OCI-M2 (cell line): ENCODE measurements at regions not wholly inside any gene's neighbourhood (a gene's known extent, or its start where the extent isn't known, plus 50 kb on each side); places are given as distances from the start of the nearest gene placed in this dataset.
"Not testable (repeated sequence)": the region's sequence is repeated elsewhere in the genome, so short reads cannot be mapped to it uniquely, and the experiment has no call there.

ENCODE experiments used
- DNase-seq: peaks from one replicate; lab custom pipeline; 2025; ENCODE audit not compliant: unreplicated experiment; lab: John Stamatoyannopoulos, UW

DNA sequence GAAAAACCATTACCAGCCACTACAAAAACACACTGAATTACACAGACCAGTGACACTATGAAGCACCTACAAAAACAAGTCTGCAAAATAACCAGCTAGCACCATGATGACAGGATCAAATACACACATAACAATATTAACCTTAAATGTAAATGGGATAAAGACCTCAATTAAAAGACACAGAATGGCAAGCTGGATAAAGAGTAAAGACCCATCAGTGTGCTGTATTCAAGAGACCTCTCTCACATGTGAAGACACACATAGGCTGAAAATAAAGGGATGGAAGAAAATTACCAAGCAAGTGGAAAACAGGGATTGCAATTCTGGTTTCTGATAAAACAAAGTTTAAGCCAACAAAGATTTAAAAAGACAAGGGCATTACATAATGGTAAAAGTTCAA is 482.7 kb upstream of the MCTP2 start:
- DNase-seq = no peak

DNA sequence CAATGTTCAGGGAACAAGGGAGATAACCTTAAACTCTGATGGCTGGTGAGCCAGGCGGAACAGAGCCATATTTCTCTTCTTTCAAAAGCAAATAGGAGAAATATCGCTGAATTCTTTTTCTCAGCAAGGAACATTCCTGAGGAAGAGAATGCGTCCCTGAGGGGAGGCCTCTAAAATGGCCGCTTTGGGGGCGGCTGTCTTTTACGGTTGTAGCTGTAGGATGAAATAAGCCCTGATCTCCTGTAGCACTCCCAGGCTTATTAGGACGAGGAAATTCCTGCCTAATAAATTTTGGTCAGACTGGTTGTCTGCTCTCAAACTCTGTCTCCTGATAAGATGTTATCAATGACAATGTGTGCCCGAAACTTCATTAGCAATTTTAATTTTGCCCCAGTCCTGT is 496.4 kb upstream of the MCTP2 start:
- DNase-seq = not testable (repeated sequence)

DNA sequence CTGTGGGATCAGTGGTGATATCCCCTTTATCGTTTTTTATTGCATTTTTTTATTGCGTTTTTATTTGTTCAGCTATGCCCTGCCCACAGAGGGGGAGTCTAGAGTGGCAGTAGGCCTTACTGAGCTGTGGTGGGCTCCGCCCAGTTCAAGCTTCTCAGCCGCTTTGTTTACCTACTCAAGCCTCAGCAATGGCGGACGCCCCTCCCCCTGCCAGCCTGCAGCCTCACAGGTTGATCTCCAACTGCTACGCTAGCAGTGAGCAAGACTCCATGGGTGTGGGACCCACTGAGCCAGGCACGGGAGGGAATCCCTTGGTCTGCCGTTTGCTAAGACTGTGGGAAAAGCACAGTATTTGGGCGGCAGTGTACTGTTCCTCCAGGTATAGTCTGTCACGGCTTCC is 500.6 kb upstream of the MCTP2 start:
- no peak for DNase-seq

DNA sequence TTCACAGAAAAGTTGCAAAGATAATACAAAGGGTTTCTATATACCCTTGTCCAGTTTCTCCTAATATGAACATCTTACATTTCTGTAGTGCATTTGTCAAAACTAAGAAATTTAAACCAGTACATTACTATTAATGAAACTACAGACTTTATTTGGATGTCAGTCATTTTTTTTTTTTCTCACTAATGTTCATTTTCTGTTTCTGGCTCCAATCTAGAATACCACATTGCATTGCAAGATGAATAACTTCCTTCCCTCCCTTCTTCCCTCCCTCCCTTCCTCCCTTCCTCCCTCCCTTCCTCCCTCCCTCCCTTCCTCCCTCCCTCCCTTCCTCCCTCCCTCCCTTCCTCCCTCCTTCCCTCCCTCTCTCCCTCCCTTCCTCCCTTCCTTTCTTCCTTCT is 509.2 kb upstream of the MCTP2 start:
- no peak for DNase-seq

DNA sequence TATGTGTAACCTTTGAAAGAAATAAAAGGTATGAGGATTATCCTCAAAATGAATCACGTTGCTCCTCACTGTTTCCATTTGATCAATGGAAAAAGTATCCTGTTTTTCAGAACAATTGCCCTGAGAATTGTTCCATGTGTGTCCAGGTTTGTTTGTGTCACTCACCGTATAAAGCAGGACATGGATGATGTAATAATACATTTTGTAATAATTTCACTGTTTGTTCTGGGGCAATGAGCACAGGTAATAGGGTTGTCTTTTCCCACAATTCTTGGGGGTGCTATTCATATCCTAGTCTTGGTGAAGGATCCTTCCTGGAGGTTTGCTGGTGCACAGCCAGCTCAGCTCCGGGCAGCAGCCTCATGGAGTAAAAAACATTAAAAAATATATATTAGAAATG is 510.8 kb upstream of the MCTP2 start:
- no peak for DNase-seq

DNA sequence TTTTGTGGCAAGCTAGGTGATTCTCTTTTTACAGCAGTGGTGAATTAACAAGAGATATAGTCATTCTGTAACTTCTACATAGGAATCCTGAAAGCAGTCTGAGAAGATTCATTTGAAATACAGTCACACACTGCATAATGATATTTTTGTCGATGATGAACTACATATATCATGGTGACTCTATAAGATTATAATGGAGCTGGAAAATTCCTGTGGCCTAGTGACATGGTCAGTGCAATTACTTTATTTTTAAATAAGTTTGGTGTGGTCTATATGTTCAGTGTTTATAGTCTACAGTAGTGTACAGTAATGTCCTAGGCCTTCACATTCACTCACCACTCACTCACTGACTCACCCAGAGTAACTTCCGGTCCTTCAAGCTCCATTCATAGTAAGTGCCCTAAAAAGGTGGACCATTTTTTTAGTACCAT is 511.4 kb upstream of the MCTP2 start:
- DNase-seq = no peak

DNA sequence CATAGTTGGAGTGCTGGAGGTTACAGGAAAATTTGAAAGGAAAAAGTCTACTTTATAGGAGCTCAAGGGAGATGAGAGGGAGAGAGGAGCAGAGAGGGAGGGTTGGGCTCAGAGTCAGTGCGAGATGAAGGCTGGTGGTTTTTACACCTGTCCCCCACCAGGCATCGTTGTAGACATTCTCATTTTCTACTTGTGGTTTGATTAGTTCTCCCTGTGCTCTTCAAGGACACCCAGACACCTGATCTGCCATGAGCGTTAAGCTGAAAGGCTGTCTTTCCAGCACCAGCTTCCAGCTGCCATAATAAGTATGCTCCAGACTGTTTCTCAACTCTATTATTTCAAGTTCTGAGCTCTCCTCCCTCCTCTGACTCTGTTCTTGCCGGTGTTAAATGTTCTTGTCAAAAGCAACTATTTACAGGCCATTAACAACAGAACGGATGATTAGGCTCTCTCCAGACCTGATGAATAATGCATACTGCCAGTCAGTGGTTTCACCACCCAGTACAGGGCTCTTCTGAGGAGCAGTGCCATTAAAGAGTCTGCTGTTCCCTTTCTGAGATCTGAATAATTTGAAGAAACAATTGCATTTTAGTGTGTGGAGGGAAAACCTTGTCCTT is 514.6 kb upstream of the MCTP2 start:
- DNase-seq = no peak

DNA sequence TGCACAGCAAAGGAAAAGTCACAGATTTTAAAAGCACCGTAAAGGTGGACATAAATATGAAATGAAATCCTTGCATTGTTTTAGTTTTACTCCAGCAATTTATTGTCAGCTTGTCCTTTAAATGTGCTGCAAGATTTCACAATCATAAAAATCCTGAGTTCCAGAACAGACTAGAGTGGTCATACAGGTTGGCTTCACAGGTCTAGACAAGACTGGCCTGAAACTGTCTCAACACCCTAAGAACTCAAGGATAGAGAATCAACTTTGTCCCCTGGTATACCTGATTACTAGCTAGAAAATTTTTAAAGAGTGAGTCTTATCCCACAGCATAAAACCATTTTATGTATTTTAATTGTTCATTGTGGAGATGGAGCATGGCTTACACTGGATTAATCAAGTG is 521.7 kb upstream of the MCTP2 start:
- DNase-seq = no peak

DNA sequence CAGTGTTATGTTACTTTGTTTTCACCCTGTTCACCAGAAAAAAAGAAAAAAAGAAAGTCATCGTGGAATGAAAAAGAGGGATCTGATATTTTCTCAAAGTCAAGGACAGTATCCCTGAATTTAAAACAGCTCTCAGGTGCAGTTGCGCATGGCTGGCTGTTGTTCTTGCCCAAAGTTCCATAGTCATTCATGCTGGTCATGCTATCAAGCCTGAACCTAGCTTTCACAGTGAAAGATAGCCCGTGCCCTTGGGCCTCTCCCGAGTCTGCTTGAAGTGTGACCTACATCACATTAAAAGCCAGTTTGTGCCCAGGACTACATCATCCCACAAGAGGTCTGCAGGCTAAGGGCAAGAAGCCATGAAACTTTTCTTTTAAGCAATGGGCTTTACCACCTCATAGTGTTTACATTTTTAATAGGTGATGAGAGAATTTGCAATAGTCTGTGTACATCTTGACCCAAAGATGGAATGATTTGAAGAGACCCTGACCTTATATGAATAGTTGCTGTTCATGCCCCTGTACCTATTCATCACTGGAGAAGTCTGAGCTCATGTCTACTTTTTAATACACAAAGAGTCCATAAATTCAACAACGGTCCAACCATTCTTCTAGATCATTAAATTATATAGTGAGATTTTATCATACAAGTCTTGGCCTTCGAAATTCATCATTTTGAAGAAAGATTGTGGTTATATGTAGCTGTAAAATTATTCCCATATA is 522.5 kb upstream of the MCTP2 start:
- no peak for DNase-seq

DNA sequence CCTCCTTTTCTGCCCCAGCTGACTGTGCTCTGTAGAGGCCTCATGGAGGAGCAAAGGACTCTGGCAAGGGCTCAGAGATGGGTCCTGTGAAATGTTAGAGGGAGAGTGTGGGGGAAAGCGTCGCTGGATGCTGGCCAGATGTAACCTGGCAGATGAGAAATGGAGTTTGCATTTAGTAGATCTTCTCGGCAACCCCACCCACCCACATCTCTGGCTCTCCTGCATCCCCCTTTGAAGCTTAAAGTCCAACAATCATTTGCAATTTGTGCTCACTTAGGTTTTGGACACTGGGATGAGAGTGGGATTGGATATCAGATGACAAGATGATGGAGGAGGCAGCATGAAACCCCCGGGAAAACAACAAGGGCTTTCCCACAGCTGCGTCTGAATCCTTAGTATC is 523.6 kb upstream of the MCTP2 start:
- no peak for DNase-seq

DNA sequence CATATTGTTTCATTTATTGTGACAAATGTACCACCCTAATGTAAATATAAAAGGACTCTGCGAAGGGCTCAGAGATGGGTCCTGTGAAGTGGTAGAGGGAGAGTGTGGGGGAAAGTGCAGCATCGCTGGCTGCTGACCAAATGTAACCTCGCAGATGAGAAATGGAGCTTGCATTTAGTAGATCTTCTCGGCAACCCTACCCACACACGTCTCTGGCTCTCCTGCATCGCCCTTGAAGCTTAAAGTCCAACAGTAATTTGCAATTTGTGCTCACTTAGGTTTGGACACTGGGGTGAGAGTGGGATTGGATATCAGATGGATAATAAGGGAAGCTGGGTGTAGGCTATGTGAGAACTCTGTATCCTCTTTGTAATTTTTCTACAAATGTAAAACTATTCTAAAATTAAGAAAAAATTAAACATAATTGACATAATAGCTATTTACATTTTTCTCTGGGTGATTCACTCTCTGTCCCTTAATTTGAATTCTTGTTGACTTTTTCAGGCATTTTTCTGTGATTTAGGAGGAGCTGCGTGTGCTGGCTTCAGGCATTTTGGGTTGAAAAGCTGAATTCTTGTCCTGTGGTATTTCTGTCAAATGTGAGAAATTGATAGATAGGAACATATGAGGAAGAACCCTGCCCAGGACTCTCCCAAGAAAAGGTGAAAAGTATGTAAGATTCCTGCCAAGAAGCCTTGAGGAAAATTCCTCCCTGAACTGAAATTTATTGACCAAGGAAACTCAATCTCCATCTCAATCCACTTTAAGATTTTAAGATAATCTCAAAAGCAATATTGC is 524.7 kb upstream of the MCTP2 start:
- DNase-seq = no peak

DNA sequence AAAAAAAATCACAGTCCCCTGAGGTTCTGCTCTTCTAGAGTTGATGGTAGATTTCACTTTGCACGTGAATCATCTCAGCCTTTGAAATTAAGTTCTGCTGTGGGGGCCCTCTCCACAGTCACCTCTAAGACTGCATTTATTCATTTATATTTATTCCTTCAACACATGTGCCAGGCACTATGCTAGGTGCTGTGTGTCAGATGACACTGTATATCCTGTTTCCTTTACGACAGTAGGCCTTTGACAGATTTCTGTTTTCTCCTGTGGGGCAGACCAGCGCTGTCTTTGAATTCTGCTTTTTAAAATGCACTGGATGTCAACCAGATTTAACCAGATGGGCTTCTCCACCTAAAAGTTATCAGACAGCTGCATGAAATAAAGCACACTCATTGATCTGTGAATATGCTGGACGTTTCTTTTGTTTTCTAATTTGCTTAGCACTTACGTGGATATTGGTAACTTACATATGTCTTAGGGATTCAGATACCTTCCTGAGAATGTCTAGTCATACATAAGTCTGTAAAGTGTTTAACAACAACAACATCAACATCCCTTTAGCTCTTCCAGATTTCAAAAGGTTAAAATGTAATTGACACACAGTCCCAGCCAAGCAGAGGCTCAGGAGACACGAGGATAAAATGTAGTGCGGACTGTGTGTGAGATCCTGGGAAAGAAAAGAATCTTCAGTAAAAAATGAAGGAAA is 525.5 kb upstream of the MCTP2 start:
- no peak for DNase-seq

DNA sequence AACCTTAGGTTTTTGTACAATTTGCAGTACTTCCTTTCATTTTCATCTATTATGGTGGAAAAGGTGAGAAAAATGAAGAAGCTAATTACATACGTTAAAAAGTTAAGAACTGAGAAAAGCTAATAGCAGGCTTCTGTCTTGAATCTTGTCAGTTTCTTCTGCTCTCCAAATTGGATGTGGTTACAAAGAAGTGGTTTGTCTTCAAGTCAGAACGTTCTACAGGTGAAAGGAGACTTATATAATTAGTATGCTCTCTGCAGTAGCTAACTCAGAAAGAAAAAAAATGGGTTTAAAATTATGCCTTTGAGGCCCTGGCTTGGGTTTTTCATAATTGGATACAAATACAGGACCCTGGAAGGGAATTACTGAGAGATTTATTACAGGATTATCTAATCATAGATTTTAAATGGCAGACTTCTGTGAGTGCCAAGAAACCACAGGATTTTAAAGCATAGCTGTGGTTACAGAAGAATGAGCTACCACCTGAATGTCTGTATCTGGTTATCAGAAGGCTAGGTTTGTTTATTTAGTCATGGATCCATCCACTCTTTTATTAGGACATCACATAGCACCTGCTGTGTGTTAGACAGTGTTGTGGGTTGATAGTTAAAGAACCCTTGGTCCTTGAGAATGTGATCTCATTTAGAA is 528.1 kb upstream of the MCTP2 start:
- no peak for DNase-seq

DNA sequence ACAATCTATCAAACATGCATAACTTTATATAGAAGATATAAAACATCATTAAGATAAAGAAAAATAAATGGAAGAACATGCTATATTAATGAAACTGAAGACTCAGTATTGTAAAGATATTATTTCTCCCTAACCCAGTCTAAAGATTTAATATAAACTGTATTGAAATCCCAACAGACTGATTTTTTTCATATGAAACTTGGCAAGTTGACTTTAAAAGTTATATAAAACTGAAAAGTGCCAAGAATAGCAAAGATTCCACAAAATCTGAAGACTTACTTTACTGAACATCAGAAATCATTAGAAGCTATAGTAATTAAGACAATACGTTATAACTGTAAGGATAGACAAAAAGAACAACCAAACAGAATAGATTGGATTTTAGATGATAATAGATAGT is 531.3 kb upstream of the MCTP2 start:
- DNase-seq = no peak

DNA sequence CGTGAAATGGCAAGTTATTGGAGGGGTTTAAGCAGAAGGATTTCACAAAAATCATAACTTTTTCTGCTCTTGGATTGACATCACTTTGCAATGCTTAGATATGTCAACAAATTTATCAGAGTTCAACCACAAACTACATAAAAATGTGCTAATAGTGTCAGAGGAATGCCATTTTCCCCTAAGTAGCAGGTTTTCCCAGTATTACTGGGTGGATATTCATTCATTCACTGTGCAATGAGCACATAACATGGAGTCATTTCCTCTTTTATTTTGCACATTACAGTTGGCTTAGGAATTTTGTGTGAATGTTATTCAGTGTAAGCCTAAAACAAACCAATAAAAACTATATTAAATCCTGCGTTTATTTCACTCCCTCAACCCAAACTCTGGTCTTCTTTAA is 537.3 kb upstream of the MCTP2 start:
- no peak for DNase-seq

DNA sequence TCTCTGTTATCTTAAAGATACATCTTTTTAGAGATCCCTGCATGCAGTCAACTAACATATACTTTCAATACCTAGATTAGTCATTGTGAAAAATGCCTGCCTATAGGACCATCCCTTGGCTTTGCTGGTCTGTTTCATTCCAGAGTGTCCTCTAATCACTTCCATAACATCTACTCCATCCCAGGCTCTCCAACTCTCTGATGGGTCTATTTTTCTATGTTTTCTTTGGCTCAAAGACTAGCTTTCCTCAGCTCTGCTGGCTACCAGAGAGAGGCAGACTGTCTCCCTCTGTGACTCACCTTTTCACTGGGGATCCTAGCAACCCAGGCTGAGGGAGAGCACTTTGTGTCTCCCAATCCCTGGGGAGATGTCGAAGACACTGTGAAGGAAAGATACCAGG is 547.7 kb upstream of the MCTP2 start:
- DNase-seq = no peak

DNA sequence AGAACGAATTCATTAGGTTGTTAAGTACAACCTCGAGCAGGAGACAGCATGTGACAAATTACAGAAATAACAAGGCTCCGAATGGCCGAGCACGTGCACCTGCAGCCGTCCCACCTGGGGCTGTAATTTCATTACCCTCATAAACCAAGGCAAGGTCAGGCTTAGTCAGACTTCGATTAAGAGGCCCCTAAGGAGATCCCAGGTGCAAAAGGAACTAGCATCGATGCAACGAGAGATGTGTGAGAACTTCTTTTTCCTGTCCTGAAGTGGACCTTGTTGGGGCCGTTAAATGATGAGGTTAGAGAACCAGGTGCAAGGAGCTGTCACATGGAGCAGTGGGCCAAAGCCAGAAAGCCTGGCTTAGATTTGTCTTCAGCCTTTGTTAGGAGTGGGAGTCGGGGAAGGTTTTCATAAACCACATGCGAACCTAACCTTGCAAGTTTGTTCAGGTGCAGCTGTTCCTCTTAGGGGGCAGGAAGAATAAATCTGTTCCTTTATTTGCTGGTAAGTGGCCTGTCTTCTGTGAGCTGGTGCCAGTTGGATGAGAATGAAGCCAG is 559.9 kb upstream of the MCTP2 start:
- no peak for DNase-seq

DNA sequence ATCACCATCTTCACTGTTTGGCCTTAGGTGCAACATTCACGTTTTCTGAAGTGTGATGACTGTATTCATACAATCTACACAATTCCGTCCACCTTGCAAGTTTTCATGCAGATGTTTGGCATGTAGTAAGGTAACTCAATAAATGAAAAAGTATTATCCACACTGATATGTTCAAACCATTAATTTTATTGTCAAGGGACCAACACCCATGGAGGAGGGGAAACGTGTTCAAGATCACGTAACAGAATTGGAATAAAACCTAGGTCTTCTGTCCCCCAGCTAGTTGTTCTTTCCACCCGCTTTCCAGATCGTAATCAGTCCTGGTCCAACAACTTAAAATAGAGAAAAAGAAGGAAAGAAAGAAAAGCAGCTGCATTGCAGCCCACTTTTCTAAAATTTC is 560.4 kb upstream of the MCTP2 start:
- DNase-seq = no peak

DNA sequence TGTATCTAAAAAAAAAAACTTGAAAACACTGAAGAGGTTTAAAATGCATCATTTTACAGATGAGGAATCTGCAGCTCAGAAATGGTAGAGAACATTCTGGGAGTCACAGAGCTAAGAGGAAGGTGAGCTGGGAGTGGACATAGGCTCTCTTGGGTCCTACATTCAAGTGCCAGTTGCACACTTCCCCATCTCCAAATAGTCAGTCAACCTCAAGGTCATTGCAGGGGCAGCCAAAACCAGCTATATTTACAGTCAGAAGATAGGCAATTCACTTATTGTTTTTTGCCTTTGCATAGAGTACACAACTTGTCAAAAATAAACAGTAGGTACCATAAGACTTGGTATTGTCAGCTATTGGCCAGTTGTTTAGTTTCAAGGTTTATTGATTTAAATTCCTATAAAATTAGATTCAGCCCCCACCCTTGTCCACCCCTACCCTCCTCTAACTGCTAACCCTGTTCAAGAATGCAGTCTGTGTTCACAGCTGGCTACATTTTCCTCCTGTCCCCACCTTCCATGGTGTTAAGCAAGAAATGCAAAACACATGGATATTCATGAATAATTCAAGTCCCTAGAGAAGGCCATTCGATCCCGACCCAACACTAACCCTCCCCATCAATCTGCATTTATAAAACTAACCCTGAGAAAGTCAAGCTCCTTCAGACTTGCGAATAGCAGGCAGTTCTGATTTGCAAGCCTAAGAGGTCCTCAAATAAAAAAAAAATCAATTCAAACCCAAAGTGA is 567.0 kb upstream of the MCTP2 start:
- DNase-seq = no peak
